Colonic mucosa (tissue), 4 donors: ENCODE measurements at regions not wholly inside any gene's neighbourhood (a gene's known extent, or its start where the extent isn't known, plus 50 kb on each side); places are given as distances from the start of the nearest gene placed in this dataset.

ENCODE experiments used
- DNase-seq: peaks from one replicate; pipeline ENCODE4 v3.0.0-alpha.2; 2020
- H3K27ac ChIP-seq: fragments of 200-600 bp; one replicate; pipeline ENCODE4 v1.8.0; 2021
- H3K27me3 ChIP-seq: fragments of 200-600 bp; one replicate; pipeline ENCODE4 v1.8.0; 2021
- H3K36me3 ChIP-seq: fragments of 200-600 bp; one replicate; pipeline ENCODE4 v1.8.0; 2021
- H3K4me1 ChIP-seq: fragments of 200-600 bp; one replicate; pipeline ENCODE4 v1.8.0; 2021; ENCODE audit warnings: mild to moderate bottlenecking
- H3K4me3 ChIP-seq: fragments of 200-600 bp; one replicate; pipeline ENCODE4 v1.8.0; 2021
- H3K9ac ChIP-seq, 2 donors: one replicate each; pipeline ENCODE4 v1.7.0; 2013; ENCODE audit warnings: control low read depth in 2 of 2, low read depth in 2 of 2, low read length in 2 of 2
- H3K9me3 ChIP-seq: fragments of 200-600 bp; one replicate; pipeline ENCODE4 v1.8.0; 2021
- CTCF ChIP-seq: fragments of 200-600 bp; IDR thresholded peaks from one replicate; pipeline ENCODE4 v1.8.0; 2022; ENCODE audit warnings: antibody characterized with exemption, mild to moderate bottlenecking
- intact Hi-C: fragments of 100-400 bp; cut with DNase I; formaldehyde crosslinking; loops from one replicate; pipeline ENCODE4 v1.14.1; 2022
- donor health status: healthy.
- donor health status: DM: no; HTN: no; CAD: no.
- donor health status: DM: no; HTN: no; CAD: no.

GRCh38 chr11:92843455-92843854, 126.0 kb upstream of the MTNR1B start:
- Histone ChIP-seq H3K9ac (no peak overlapping the region), H3K27ac (no peak overlapping the region), H3K4me3 (no peak overlapping the region), H3K9me3 (no peaks in the 10 kb centered on the region), H3K4me1 (peaks cover 18% of the 10 kb centered on the region), H3K27me3 (no peaks in the 10 kb centered on the region), H3K36me3 (no peaks in the 10 kb centered on the region)
- no peak for TF ChIP-seq CTCF
- intact Hi-C loops: no loop called here
- DNase-seq: no peak

- H3K27ac ChIP-seq: no peak overlapping the region
- no peaks in the 10 kb centered on the region for H3K36me3 ChIP-seq
- H3K4me3 ChIP-seq: no peak overlapping the region
- TF ChIP-seq CTCF: no peak
- no peak for DNase-seq
- H3K9ac ChIP-seq: no peak overlapping the region
- H3K9me3 ChIP-seq: no peaks in the 10 kb centered on the region
- intact Hi-C loops: no loop called here
- peaks cover 18% of the 10 kb centered on the region for H3K4me1 ChIP-seq
- no peaks in the 10 kb centered on the region for H3K27me3 ChIP-seq
These were observed 125.3 kb upstream of the MTNR1B start for GRCh38 chr11:92844197-92844596.

GRCh38 chr11:92845390-92845789, 124.1 kb upstream of the MTNR1B start:
- no peak overlapping the region for H3K27ac ChIP-seq
- DNase-seq: no peak
- no peak overlapping the region for H3K9ac ChIP-seq
- H3K36me3 ChIP-seq: no peaks in the 10 kb centered on the region
- no peaks in the 10 kb centered on the region for H3K27me3 ChIP-seq
- peaks cover 18% of the 10 kb centered on the region for H3K4me1 ChIP-seq
- no peaks in the 10 kb centered on the region for H3K9me3 ChIP-seq
- no peak for TF ChIP-seq CTCF
- H3K4me3 ChIP-seq: no peak overlapping the region
- intact Hi-C loops: no loop called here

- no peak for TF ChIP-seq CTCF
- peaks cover 18% of the 10 kb centered on the region for H3K4me1 ChIP-seq
- no peak overlapping the region for H3K27ac ChIP-seq
- no peak for DNase-seq
- no peaks in the 10 kb centered on the region for H3K36me3 ChIP-seq
- no peak overlapping the region for H3K4me3 ChIP-seq
- no peaks in the 10 kb centered on the region for H3K9me3 ChIP-seq
- intact Hi-C loops: no loop called here
- no peak overlapping the region for H3K9ac ChIP-seq
- no peaks in the 10 kb centered on the region for H3K27me3 ChIP-seq
These were observed 123.6 kb upstream of the MTNR1B start for GRCh38 chr11:92845805-92846204.

- Histone ChIP-seq H3K27ac (no peak overlapping the region), H3K4me3 (no peak overlapping the region), H3K27me3 (no peaks in the 10 kb centered on the region), H3K9me3 (no peaks in the 10 kb centered on the region), H3K4me1 (peaks cover 18% of the 10 kb centered on the region), H3K9ac (no peak overlapping the region), H3K36me3 (no peaks in the 10 kb centered on the region)
- intact Hi-C loops: no loop called here
- DNase-seq: peak; percentile 28
- TF ChIP-seq CTCF: no peak
These were observed 122.8 kb upstream of the MTNR1B start for GRCh38 chr11:92846491-92847125.
